DND-41 (cell line): ENCODE measurements at regions not wholly inside any gene's neighbourhood (a gene's known extent, or its start where the extent isn't known, plus 50 kb on each side); places are given as distances from the start of the nearest gene placed in this dataset.
A peak's percentile ranks its signal among the peaks of the same experiment; 100 is the strongest.

ENCODE experiments used
- ATAC-seq: fragments of 200-7000 bp; cut with Tn5 transposase; 3 replicates; pipeline ENCODE4 v1.9.1; 2021; ENCODE audit warnings: low read depth; ENCODE audit not compliant: insufficient read depth
- DNase-seq: peaks from one replicate; pipeline ENCODE4 v3.0.0-alpha.2; 2020
- H2AFZ ChIP-seq: 2 replicates; pipeline ENCODE4 v1.6.0; 2012; ENCODE audit warnings: low read depth, low read length
- H3K27ac ChIP-seq: 2 replicates; pipeline ENCODE4 v1.5.1; 2012; ENCODE audit warnings: low read length, inconsistent platforms
- H3K27me3 ChIP-seq: fragments of 200-600 bp; sonication (generic); 2 replicates; pipeline ENCODE4 v1.6.0; 2012; ENCODE audit warnings: low read length, mild to moderate bottlenecking, inconsistent platforms; ENCODE audit not compliant: insufficient read depth, poor library complexity
- H3K36me3 ChIP-seq: 2 replicates; pipeline ENCODE4 v1.5.1; 2012; ENCODE audit warnings: low read length, inconsistent platforms; ENCODE audit not compliant: insufficient read depth
- H3K4me1 ChIP-seq: 2 replicates; pipeline ENCODE4 v1.5.1; 2012; ENCODE audit warnings: mild to moderate bottlenecking, low read length; ENCODE audit not compliant: insufficient read depth
- H3K4me2 ChIP-seq: 2 replicates; pipeline ENCODE4 v1.6.0; 2012; ENCODE audit warnings: mild to moderate bottlenecking, moderate library complexity, low read length, inconsistent platforms; ENCODE audit not compliant: insufficient read depth
- H3K4me3 ChIP-seq, 2 experiments: fragments of 200-600 bp in 1 of 2; shearing (Covaris generic) in 1 of 2; 2 replicates each; pipeline ENCODE4 v1.5.1; 2012 to 2016; ENCODE audit warnings: inconsistent platforms in 2 of 2, low read length in 2 of 2, mild to moderate bottlenecking in 2 of 2, low read depth in 1 of 2, moderate library complexity in 1 of 2
- H3K79me2 ChIP-seq: 2 replicates; pipeline ENCODE4 v1.6.0; 2012; ENCODE audit warnings: low read length, inconsistent platforms; ENCODE audit not compliant: insufficient read depth
- H3K9ac ChIP-seq: 2 replicates; pipeline ENCODE4 v1.6.0; 2012; ENCODE audit warnings: low read depth, mild to moderate bottlenecking, inconsistent platforms, low read length, moderate library complexity
- H3K9me3 ChIP-seq: 2 replicates; pipeline ENCODE4 v1.5.1; 2012; ENCODE audit warnings: low read length, moderate library complexity, mild to moderate bottlenecking, inconsistent platforms; ENCODE audit not compliant: insufficient read depth, severe bottlenecking
- H4K20me1 ChIP-seq: 2 replicates; pipeline ENCODE4 v1.6.0; 2012; ENCODE audit warnings: low read length; ENCODE audit not compliant: insufficient read depth
- CTCF ChIP-seq: IDR thresholded peaks from 2 replicates; pipeline ENCODE4 v1.5.1; 2012; ENCODE audit warnings: borderline replicate concordance, low read length, moderate library complexity, mild to moderate bottlenecking; ENCODE audit not compliant: poor library complexity, severe bottlenecking; ENCODE audit errors: extremely low read depth
- EZH2 ChIP-seq: IDR thresholded peaks from 3 replicates; pipeline ENCODE4 v1.6.1; 2012; ENCODE audit warnings: borderline replicate concordance, low read depth, mild to moderate bottlenecking, moderate library complexity, low read length, inconsistent platforms; ENCODE audit not compliant: severe bottlenecking

DNA sequence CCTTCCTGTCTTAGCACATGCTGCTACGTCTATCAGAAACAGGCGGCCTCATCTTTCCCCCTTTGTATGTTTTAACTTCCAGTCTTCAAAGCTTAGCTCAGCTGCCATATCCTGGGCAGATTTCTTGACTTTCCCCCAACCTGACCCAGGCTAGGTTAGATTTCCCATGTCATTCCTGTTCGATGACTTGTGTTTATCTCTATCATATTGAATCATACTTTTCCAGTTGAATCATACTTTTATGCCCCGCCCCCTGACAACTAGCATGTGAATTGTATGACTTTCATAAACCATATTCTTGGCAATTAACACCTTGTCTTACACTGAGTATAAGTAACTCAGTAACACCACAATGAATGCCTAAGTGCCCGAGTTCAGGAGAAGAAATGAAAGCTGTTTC lies 128.3 kb downstream of the CYRIA start:
- TF ChIP-seq CTCF: no peak
- no peak for TF ChIP-seq EZH2
- Histone ChIP-seq H3K9ac (no peak overlapping the region), H3K27ac (no peak overlapping the region), H3K27me3 (no peaks in the 10 kb centered on the region), H3K36me3 (no peaks in the 10 kb centered on the region), H3K79me2 (no peaks in the 10 kb centered on the region), H3K4me2 (no peak overlapping the region), H4K20me1 (no peaks in the 10 kb centered on the region), H3K9me3 (no peaks in the 10 kb centered on the region), H3K4me1 (no peaks in the 10 kb centered on the region), H3K4me3 (no peak overlapping the region), H2AFZ (no peak overlapping the region)
- no peak for ATAC-seq
- no peak for DNase-seq

DNA sequence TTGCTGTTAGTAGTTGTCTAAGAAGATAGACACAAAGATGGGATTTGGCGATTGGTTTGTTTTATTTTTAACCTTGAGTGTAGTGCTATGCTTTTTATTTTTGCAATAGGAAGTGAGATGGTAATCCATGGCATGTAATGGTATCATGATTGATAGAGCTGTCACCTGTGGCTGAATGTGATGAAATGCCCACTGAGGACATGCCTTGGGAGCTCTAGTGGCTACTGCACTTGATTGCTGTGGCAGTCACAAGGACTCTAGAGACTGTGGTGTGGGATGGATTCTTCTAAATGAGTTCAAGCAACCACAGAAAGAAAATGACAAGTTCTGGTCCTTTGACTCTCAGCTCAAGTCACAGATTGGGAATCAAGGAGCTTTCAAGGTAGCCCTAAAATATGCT lies 139.4 kb downstream of the CYRIA start:
- Histone ChIP-seq H3K27me3 (no peaks in the 10 kb centered on the region), H3K4me2 (no peak overlapping the region), H3K9me3 (no peaks in the 10 kb centered on the region), H3K27ac (no peak overlapping the region), H2AFZ (no peak overlapping the region), H3K9ac (no peak overlapping the region), H3K79me2 (no peaks in the 10 kb centered on the region), H4K20me1 (no peaks in the 10 kb centered on the region), H3K36me3 (no peaks in the 10 kb centered on the region), H3K4me1 (no peaks in the 10 kb centered on the region), H3K4me3 (no peak overlapping the region)
- TF ChIP-seq EZH2: no peak
- TF ChIP-seq CTCF: no peak
- no peak for DNase-seq
- no peak for ATAC-seq

GRCh38 chr2:16525265-16525887 lies 140.3 kb downstream of the CYRIA start:
- ATAC-seq (0 out of 3 replicates have a peak, but pooled peaks have one; percentile 35), DNase-seq (peak; percentile 43)
- H3K4me2 ChIP-seq: no peak overlapping the region

More at GRCh38 chr2:16525265-16525887, 140.3 kb downstream of the CYRIA start:
- H3K79me2 ChIP-seq: no peaks in the 10 kb centered on the region
- H2AFZ ChIP-seq: no peak overlapping the region
- H3K36me3 ChIP-seq: no peaks in the 10 kb centered on the region
- no peak overlapping the region for H3K27ac ChIP-seq
- H3K9me3 ChIP-seq: no peaks in the 10 kb centered on the region
- no peaks in the 10 kb centered on the region for H3K27me3 ChIP-seq
- H3K4me3 ChIP-seq: no peak overlapping the region
- no peaks in the 10 kb centered on the region for H3K4me1 ChIP-seq
- no peak overlapping the region for H3K9ac ChIP-seq
- TF ChIP-seq CTCF (peak; percentile 63), EZH2 (no peak)
- no peaks in the 10 kb centered on the region for H4K20me1 ChIP-seq
